Upper lobe of right lung (tissue), 1 donor: ENCODE measurements at regions not wholly inside any gene's neighbourhood (a gene's known extent, or its start where the extent isn't known, plus 50 kb on each side); places are given as distances from the start of the nearest gene placed in this dataset.

Experiments
- ATAC-seq: fragments of 200-7000 bp; cut with Tn5 transposase; one replicate; pipeline ENCODE4 v1.9.1; 2020; ENCODE audit warnings: mild to moderate bottlenecking, moderate library complexity
- DNase-seq: peaks from one replicate; pipeline ENCODE4 v3.0.0-alpha.2; 2020
- H3K27ac ChIP-seq: fragments of 200-600 bp; one replicate; pipeline ENCODE4 v1.8.0; 2022
- H3K27me3 ChIP-seq: fragments of 200-600 bp; one replicate; pipeline ENCODE4 v1.8.0; 2022; ENCODE audit warnings: mild to moderate bottlenecking
- H3K36me3 ChIP-seq: fragments of 200-600 bp; one replicate; pipeline ENCODE4 v1.8.0; 2022
- H3K4me1 ChIP-seq: fragments of 200-600 bp; one replicate; pipeline ENCODE4 v1.8.0; 2022
- H3K4me3 ChIP-seq: fragments of 200-600 bp; one replicate; pipeline ENCODE4 v1.8.0; 2022; ENCODE audit warnings: mild to moderate bottlenecking
- H3K9me3 ChIP-seq: fragments of 200-600 bp; one replicate; pipeline ENCODE4 v1.8.0; 2022
- CTCF ChIP-seq: fragments of 200-600 bp; IDR thresholded peaks from one replicate; pipeline ENCODE4 v1.8.0; 2022; ENCODE audit warnings: antibody characterized with exemption
- intact Hi-C: fragments of 100-400 bp; cut with DNase I; formaldehyde crosslinking; loops from one replicate; pipeline ENCODE4 v1.11.0; 2022
- donor health status: DM: no; HTN: yes; CAD: no; lungs with severe emphysema.

- Histone ChIP-seq H3K4me1 (peaks cover 7% of the 10 kb centered on the region), H3K4me3 (no peak overlapping the region), H3K27me3 (no peaks in the 10 kb centered on the region), H3K36me3 (no peaks in the 10 kb centered on the region), H3K27ac (no peak overlapping the region), H3K9me3 (no peaks in the 10 kb centered on the region)
- no peak for TF ChIP-seq CTCF
- intact Hi-C loops = no loop called here
- ATAC-seq (no peak), DNase-seq (no peak)
These were observed 149.5 kb upstream of the CITED2 start for GRCh38 chr6:139523986-139524385.

- ATAC-seq = no peak
- no peak overlapping the region for H3K27ac ChIP-seq
- no peaks in the 10 kb centered on the region for H3K4me1 ChIP-seq
- intact Hi-C loops = no loop called here
- no peaks in the 10 kb centered on the region for H3K9me3 ChIP-seq
- DNase-seq = no peak
- TF ChIP-seq CTCF = no peak
- no peak overlapping the region for H3K4me3 ChIP-seq
- no peaks in the 10 kb centered on the region for H3K36me3 ChIP-seq
- H3K27me3 ChIP-seq = no peaks in the 10 kb centered on the region
These were observed 148.2 kb upstream of the CITED2 start for GRCh38 chr6:139522511-139523220.

- no peak overlapping the region for H3K4me3 ChIP-seq
These were observed 146.9 kb upstream of the CITED2 start for GRCh38 chr6:139521338-139521737.

GRCh38 chr6:139520321-139520768 lies 145.9 kb upstream of the CITED2 start:
- Histone ChIP-seq H3K36me3 (no peaks in the 10 kb centered on the region), H3K4me1 (no peaks in the 10 kb centered on the region), H3K27me3 (no peaks in the 10 kb centered on the region), H3K9me3 (no peaks in the 10 kb centered on the region), H3K27ac (no peak overlapping the region), H3K4me3 (no peak overlapping the region)
- no peak for TF ChIP-seq CTCF
- intact Hi-C loops = no loop called here
- ATAC-seq (no peak), DNase-seq (no peak)

More at GRCh38 chr6:139521338-139521737, 146.9 kb upstream of the CITED2 start:
- H3K9me3 ChIP-seq = no peaks in the 10 kb centered on the region
- intact Hi-C loops = no loop called here
- no peaks in the 10 kb centered on the region for H3K36me3 ChIP-seq
- ATAC-seq (no peak), DNase-seq (no peak)
- TF ChIP-seq CTCF = no peak
- no peaks in the 10 kb centered on the region for H3K27me3 ChIP-seq
- no peak overlapping the region for H3K27ac ChIP-seq
- no peaks in the 10 kb centered on the region for H3K4me1 ChIP-seq

- intact Hi-C loops = no loop called here
- Histone ChIP-seq H3K4me3 (no peak overlapping the region), H3K27ac (no peak overlapping the region), H3K9me3 (no peaks in the 10 kb centered on the region), H3K36me3 (no peaks in the 10 kb centered on the region), H3K4me1 (no peaks in the 10 kb centered on the region), H3K27me3 (no peaks in the 10 kb centered on the region)
- TF ChIP-seq CTCF = no peak
- DNase-seq = no peak
- ATAC-seq = peak; percentile 36
These were observed 145.2 kb upstream of the CITED2 start for GRCh38 chr6:139519571-139520031.
